Lower leg skin (tissue), 3 donors: ENCODE measurements at regions not wholly inside any gene's neighbourhood (a gene's known extent, or its start where the extent isn't known, plus 50 kb on each side); places are given as distances from the start of the nearest gene placed in this dataset.

Experiments used
- CTCF ChIP-seq, 3 donors: fragments of 450-650 bp; IDR thresholded peaks; one replicate each; pipeline ENCODE4 v1.5.1; 2016; ENCODE audit warnings: antibody characterized with exemption in 3 of 3, mild to moderate bottlenecking in 3 of 3, moderate library complexity in 2 of 3
- POLR2A ChIP-seq, 2 donors: fragments of 450-650 bp; IDR thresholded peaks; one replicate each; pipeline ENCODE4 v1.6.1; 2016 to 2017; ENCODE audit warnings: antibody characterized with exemption in 2 of 2, mild to moderate bottlenecking in 1 of 2, moderate library complexity in 1 of 2

GRCh38 chr3:163043074-163043473 is 1546.5 kb downstream of the OTOL1 start:
- no peak for TF ChIP-seq CTCF (IDR thresholded peaks at IDR 0.05)
- no peak for TF ChIP-seq POLR2A (IDR thresholded peaks at IDR 0.05)
